IPS-18c (cell line): ENCODE measurements at regions not wholly inside any gene's neighbourhood (a gene's known extent, or its start where the extent isn't known, plus 50 kb on each side); places are given as distances from the start of the nearest gene placed in this dataset.

Experiments used
- H3K4me3 ChIP-seq: 2 replicates; pipeline ENCODE4 v1.7.0; 2013; ENCODE audit warnings: low read depth, mild to moderate bottlenecking, low read length, moderate library complexity; ENCODE audit not compliant: insufficient read depth
- H3K9me3 ChIP-seq: one replicate; pipeline ENCODE4 v1.6.1; 2013; ENCODE audit warnings: mild to moderate bottlenecking, low read length, moderate library complexity; ENCODE audit not compliant: control insufficient read depth, insufficient read depth

DNA sequence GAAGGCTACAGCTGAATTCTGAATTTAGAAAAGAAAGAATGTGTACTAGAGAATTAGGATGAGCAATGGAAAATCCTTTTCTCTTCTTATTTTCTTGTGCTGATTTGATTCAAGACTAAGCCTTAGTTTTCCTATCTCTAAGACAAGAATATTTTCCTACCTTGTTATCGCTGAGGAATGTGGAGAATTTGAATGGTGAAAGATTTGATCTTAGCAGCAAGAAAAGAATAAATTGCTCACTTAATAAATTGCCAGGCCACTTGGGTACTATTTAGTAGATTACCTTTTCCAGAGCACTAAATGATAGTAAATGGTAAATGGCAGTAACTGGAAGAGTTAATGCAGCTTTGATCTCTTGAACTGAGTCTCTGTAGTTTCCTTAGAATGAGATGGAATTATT lies 145.7 kb upstream of the MEIS2 start:
- H3K4me3 ChIP-seq: no peak overlapping the region
- no peaks in the 10 kb centered on the region for H3K9me3 ChIP-seq

DNA sequence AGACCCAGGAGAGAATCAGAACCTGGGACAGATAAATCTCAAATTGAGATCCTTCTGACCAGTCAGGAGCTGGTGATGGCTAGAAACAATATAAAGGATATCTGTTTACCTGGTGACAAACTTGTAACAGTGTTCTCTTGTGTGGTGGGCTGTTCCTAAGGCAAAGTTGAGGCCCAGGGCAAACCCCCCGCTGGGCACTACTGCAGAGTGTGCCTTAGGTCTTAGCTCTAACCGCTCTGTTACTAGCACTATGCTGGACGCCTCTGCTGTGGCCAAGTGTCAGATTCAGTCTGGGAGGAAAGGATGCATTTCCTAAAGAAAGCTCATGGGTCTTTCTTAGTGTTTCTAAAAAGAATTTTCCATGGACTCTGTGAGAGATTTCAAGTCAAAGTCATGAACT lies 146.5 kb upstream of the MEIS2 start:
- no peak overlapping the region for H3K4me3 ChIP-seq
- H3K9me3 ChIP-seq: no peaks in the 10 kb centered on the region

DNA sequence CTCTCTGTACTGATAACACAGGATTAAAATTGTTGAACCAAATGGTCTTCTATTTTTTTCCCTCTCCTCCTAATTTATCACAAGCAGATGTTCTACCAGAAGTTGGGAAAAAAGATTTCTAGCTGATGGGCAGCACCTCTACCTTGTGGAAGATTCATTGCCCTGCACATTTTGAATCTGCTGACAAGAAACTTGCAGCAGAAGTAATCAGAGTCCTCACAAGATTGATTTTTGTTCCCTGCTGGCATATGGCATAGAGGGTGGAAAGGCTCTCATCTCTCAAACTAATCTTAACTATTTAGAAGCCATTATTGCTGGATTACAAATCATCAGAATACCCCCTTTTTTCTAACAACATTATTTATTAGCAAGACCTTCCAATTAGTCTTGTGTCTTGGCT lies 148.9 kb upstream of the MEIS2 start:
- Histone ChIP-seq H3K4me3 (no peak overlapping the region), H3K9me3 (no peaks in the 10 kb centered on the region)

DNA sequence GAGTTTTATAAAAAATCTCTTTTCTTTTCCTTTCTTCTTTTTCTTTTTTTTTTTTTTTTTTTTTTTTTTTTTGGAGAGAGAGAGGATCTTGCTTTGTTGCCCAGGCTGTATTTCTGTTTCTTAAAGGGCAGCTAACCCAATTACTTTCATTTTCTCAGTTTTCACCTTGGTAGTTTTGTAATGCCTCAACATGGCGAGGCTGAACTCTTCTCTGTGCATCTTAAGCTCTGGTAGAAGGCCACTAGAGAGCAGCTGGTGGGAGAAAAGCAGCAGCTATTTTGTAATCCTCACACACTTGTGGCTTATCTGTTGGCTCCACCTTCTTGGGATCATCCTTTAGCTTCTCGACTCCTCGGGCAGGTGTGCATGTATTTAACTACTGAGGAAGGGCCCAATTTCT lies 152.2 kb upstream of the MEIS2 start:
- no peak overlapping the region for H3K4me3 ChIP-seq
- H3K9me3 ChIP-seq: no peaks in the 10 kb centered on the region

DNA sequence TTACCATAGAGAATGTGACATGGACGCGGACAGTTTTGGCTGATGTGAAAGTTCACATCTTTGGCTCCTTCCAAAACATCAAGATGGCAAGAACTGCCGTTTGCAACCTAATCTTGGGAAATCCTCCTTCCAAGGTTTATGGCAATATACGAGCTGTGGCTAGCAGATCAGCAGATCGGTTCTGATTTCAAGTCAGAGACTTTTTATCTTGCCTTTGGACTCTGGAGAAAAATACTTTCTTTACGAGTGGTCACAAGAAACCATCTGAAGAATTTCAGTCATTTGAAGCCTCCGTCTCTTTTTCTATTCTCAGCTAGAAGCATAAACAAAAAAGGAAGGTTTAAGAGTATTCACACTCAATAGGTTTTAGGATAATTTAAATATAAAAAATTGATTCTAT lies 153.5 kb upstream of the MEIS2 start:
- Histone ChIP-seq H3K4me3 (no peak overlapping the region), H3K9me3 (no peaks in the 10 kb centered on the region)

DNA sequence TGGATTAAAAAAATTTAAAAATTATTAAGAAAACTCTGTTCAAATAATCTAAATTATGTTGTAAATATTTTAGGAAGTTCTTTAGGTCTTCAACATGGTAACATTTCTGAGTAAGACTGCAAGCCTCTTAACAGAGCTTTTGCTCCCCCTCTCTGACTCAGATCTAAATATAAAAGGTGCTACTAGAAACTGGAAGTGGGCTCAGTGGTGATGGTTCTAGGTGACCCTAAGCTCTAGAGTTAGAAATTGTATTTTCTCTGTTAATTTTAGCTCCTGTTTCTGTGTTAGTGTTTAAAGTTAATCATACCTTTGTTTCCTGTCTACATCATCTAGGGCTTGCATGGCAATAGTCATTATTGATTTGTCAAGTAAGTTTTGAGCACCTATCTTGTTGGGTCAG lies 159.9 kb upstream of the MEIS2 start:
- Histone ChIP-seq H3K4me3 (no peak overlapping the region), H3K9me3 (no peaks in the 10 kb centered on the region)

DNA sequence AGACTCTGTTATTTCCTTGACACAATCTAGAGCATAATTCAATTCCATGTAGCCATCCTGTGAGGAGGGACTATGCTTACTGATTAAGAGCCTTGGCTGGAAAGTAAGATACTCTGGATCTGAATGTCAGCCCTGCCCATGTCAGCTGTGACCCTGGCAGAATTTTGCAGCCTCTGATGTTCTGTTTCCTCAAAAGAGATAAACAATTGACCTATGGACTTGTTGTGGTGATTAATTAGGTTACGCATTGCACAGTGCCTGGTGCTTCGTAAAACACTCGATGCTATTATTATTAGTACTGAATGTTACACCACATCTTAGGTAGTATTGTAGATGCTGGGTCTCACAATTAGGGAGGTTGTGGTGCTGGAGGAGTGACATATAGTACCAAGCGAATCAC lies 161.3 kb upstream of the MEIS2 start:
- H3K9me3 ChIP-seq: no peaks in the 10 kb centered on the region

DNA sequence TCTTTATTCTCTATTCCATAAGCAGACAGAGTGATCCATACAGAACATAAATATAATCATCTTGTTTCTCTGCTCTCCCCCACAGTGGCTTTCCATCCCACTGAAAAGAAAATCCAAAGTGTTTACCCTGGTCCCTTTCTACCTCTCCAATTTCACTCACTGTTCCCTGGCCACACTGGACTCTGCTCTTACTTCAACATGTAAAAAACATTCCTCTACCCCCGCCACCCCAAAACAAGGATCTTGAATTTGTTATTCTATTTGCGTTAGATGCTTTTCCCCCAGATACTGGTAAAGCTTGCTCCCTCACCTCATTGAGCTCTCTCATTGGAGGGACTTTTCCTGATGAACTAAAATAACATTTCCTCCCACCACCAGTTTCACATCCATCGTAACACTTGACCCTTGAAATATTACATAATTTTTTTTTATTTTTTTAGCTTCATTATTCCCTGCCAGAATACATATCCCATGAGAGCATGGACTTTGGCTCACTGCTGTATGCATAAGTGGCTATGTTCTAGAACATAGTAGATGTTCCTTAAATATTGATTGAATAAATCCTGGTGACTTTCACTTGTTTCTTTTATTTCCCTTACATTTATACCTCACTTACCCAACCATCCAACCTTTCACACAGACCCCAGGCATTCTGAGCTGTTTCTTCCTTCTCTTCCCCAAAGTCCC lies 162.7 kb upstream of the MEIS2 start:
- Histone ChIP-seq H3K4me3 (no peak overlapping the region), H3K9me3 (no peaks in the 10 kb centered on the region)

More for the DNA sequence above, 161.3 kb upstream of the MEIS2 start:
- H3K4me3 ChIP-seq: no peak overlapping the region

DNA sequence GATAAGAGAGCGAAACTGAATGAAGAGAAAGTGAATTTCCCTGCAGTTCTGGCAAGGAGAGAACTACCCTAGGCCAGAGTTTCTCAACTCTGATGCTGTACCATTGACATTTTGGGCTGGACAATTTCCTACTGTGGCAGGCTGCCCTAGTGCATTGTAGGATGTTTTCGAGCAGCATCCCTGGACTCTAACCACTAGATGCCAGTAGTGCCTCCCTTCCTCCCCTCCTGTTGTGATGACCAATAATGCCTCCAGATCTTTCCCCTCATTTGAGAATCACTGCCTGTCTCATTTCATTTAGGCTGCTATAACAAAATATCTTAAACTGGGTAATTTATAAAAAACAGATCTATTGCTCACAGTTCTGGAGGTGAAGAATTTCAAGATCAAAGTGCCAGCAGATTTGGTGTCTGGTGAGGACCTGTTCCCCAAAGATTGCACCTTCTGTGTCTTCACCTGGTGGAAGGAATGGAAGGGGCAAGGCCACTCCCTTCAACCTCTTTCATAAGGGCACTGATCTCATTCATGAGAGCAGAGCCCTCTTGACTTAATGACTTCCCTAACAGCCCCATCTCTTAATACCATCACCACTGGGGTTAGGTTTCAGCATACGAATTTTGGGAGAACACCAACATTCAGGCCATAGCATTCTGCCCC lies 188.9 kb upstream of the MEIS2 start:
- Histone ChIP-seq H3K4me3 (no peak overlapping the region), H3K9me3 (no peaks in the 10 kb centered on the region)

DNA sequence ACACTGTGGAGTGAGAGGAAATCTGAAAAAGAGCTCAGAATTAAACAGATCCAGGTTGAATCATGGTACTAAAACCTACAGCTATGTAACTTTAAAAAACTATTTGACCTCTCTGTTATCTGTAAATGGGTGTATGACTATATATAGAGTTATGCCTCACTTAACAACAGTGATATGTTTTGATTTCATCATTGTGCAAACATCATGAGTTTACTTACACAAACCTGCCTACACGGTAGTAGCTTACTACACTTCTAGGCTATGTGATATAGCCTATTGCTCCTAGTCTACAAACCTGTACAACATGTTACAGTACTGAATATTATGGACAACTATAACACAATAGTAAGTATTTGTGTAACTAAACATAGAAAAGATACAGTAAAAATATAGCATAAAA lies 191.6 kb upstream of the MEIS2 start:
- H3K9me3 ChIP-seq: no peaks in the 10 kb centered on the region
- H3K4me3 ChIP-seq: no peak overlapping the region

DNA sequence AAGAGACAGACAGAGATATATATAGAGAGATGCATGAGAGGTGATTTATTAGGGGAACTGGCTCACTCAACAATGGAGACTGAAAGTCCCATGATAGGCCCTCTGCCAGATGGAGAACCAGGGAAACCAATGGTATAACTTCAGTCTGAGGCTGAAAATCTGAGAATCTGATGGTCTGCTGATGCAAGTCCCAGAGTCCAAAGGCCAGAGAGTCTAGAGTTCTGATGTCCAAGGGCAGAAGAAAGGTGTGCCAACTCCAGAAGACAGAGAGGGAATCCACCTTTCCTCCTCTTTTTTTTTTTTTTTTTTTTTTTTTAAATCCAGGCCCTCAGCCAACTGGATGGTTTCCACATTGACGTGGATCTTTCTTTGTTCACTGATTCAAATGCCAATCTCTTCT lies 197.9 kb upstream of the MEIS2 start:
- no peaks in the 10 kb centered on the region for H3K9me3 ChIP-seq
- H3K4me3 ChIP-seq: no peak overlapping the region

DNA sequence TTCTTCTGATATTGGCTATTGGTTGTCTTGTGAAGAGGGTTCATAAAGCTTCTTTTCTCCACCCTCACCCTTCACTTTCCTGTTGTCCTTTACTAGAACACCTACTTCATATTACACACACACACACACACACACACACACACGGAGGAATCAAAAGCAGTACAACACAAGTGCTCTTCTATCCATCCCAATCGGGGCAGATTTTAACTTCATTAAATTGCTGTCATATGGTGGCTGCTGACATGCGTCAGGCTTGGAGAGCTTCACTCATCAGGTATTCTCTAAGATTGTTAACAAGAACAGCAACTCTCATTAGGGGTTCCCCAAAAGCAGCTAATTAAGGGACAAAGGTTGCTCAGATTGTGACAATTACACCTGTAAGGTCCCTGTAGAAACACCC lies 239.1 kb upstream of the MEIS2 start:
- Histone ChIP-seq H3K9me3 (no peaks in the 10 kb centered on the region), H3K4me3 (no peak overlapping the region)

DNA sequence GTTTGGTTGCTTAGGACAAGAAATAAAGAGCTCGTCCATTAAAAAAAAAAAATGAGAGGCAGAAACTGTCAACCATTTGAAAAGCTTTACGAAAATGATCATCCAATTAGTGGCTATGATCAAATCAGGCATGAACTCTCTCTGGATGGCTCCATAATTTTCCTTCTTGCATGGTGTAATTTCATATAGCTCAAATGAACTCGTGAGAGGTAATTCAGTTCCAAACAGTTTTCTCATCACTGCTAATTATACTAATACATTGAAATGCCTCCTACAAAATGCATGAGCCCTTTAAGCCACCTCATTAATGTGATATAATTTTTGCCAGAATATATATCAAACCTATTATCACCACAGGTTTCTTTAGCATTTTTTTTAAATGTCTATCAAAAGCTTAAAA lies 239.5 kb upstream of the MEIS2 start:
- Histone ChIP-seq H3K4me3 (no peak overlapping the region), H3K9me3 (no peaks in the 10 kb centered on the region)

DNA sequence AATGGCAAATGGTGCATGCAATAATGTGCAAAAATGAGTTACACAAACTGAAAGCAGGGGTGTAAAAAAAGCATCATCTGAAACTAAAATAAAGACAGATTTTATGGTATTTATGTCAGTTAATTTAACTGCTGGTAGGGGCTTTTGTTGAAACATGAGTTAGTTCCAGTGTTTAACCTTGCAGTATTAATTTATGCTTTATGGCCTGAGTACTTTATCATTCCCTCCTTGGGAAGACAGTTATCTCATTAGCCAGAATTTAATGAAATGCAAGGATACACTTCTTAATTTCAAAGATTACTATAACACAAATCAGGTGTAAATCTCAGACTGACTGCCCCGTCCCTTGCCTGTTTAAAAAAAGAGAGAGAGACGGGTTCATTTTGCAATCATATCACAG lies 240.1 kb upstream of the MEIS2 start:
- Histone ChIP-seq H3K4me3 (no peak overlapping the region), H3K9me3 (no peaks in the 10 kb centered on the region)

DNA sequence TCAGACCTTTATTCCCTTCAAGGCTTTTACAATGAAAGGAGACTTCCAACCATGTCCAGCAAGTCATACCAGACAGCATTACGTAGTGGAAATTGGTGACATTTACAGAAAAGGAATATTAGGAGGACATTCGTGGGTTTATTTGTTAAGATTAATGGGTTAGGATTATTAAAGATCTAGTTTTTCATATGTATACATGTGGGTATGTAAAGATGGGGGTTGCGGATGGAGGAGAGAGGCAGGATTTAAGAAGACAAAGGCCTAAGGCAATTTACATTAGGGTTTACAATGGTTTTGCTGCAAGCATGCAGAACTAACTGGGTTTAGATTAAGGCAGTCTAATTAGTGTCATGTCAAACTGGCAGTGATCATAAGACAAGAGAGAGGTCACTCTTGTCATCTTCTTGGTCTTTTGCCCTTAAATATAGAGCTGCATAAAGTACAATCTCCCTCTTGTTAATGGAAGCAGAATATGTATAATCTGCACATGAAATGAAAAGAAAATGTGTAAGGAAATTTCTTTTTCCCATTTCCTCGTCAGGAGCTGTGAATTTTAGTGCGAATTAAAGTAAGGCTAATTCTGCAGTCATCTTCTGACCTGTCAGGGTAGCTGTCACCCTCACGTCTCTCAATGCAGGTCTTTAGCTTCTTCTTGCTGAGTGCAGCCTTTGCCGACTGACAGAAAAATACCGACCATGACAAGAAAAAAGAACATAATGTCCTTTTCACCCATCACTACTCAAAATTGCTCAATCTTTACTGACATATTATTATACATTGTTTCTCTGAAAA lies 258.9 kb upstream of the MEIS2 start:
- Histone ChIP-seq H3K4me3 (no peak overlapping the region), H3K9me3 (no peaks in the 10 kb centered on the region)

DNA sequence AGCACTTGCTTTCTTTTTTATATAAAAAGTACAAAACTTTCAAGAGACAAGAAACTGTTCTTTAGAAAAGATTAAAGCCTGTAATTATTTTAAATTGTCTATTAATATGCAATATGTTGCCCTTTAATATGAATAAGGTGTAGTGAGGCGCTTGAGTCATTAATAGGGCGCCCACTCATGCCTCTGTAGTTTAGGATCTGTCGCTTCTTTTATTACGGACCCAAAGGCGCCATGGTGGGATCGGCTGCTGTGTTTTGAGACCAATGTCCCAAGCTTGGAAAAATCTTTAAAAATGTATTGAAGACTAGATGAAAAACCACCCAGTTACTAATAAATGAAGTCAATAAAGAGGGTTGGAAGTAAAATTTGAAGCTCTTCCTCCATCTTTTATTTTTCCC lies 259.5 kb upstream of the MEIS2 start:
- no peak overlapping the region for H3K4me3 ChIP-seq
- H3K9me3 ChIP-seq: no peaks in the 10 kb centered on the region

DNA sequence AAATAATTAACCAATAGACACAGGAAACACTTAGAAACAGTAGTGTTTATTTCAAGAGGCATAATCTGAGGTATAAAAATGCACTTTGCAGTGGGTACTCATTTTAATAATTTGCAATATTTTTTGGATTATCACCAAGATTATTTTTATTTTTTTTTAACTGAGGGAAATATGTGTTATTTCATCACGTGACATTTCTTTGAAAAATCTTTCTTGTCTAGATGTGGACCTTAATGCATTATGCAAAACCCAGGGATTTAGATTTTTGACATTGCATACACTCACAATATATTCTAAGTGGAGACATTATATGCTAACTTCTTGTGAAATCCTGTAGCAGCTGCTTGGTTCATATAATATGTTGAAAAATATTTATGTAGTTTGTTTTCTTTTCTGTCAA lies 260.4 kb upstream of the MEIS2 start:
- Histone ChIP-seq H3K9me3 (no peaks in the 10 kb centered on the region), H3K4me3 (no peak overlapping the region)

DNA sequence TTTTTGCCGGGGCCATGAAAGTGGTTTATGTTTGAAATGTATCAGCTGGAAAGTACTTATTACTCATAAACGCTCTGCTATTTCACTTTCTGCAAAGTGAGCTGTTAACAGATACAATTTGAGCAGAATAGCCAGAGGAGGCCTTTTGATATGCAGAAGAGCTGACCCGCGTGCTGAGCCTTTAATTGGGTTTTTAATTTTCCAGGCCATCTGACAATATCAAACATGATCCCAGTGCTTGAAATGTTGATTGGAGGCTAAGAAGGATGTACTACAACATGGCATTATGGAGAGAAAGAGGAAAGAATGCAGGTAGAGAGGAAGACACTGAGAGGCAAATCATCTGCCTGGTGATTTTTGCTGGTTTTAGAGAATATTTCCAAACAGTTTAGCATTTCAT lies 261.3 kb upstream of the MEIS2 start:
- no peaks in the 10 kb centered on the region for H3K9me3 ChIP-seq
- H3K4me3 ChIP-seq: no peak overlapping the region
